ENCODE measurements at regions not wholly inside any gene's neighbourhood (a gene's known extent, or its start where the extent isn't known, plus 50 kb on each side); places are given as distances from the start of the nearest gene placed in this dataset.

DNA sequence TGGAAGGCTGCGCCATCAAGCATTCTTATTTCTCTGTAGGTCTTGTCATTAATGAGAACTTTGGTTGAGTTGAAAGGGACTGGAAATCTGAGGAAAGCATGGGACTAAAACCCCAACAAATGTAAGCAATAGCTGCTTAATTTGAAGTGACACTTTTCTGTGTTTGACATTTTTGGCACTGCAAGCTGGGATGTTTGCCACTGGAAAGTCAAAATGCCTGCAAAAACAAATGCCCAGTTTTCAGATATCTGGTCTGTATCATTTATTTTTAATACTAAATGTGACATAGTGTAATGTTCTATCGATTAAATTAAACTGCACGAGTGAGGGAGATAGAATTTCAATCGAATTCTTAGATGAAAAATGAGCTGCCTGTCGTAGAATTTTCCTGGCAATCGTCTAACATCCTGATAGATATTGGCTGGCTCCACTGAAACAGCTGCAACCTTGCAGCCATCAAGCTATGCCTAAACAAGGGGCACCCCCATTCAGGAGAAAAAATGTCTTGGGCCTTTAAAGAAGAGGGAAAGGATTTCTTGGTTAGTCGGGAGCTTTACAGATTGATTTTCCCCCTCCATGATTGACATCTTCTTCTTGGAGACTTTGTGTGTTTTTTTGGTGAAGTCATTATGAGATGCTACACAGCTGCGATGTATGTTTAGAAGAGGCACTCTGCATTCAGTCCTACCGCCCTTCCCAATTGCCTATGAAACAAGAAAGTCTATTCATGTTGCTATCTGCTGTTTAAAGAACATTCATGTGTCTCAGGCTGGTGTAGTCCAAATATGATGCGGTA, 316.7 kb upstream of the TBL1XR1 start:
- no peak for DNase-seq (ENCODE audit: low spot score)

DNA sequence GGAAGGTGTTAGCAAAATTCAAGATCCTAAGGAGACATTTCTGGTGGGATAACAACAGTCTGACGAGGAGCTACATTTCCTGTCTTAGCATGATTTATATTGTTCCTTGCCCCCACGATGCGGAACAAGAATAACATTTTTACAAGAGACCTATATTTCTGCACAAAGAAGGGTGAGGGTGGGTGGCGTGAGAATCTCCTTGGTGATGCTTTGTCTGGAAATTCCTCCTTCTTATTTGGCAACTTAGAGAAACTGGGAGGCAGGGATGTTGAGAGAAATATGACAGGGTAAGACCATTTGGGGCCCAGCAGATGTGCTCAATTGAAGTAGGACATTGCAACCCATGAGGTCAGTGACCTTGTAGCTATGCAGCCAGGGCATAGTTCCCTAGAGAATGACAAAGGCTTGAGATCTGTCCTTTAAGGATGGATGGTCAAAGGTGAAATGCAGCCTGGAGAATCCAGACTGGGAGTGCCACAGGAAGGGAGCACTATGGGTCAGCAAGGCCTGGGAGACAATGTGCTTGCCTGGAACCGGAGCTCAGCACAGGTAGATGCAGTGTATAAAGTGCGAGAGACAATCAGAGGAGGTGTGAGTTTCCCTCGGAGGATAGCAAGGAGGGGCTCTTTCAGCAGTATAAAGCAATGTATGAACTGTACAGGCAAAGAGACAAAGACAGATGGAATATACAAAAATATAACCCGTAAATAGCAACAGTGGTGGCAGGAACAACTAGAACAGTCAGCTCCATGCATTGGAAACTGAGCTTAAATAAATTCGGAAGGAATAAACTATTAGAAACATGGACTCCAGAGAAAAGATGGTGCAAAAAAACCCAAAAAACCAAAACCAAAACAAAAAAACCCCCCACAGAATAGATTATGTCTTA, 317.6 kb upstream of the TBL1XR1 start:
- DNase-seq (ENCODE audit: low spot score) = no peak

GRCh38 chr3:177515786-177516157, 318.5 kb upstream of the TBL1XR1 start:
- DNase-seq (ENCODE audit: low spot score) = no peak

DNA sequence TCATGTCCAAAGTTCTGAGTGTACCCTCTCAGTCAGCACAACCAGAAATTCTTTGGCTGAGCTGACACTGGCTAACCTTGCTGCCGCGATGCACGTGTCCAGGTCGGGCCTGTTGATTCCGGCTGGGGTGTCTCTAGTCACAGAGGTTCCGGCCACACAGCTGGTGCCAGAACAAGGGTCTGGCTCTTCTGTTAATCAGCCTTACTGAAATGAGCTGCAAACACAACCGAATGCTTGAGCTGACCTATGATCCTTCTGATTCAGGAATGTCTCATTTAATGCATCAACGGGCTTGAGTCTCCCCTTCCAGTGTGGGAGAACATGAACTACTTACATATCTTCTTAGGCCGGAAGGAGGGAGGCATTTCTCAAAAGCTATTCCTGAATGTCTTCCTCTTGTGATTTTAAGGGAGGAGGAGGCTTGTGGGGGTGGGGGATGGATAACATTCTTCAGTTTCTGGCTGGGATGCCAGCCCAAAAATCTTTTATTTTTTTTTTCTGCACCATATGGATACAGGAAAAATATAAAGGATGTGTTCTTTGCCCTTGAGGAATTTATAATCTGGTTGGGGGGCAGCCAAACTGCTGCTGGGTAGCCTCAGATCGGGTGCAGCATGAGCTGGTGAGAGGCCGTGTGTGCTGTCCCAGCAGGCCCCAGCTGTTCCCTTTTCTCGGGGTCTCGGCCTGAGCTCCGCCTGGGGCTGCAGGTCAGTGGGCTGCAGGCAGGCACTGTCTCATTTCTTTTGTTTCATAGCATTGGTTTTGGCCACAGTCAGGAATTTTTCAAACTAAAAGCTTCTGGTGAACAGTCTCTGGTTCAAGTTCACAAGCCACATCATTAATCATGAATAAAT, 319.1 kb upstream of the TBL1XR1 start:
- no peak for DNase-seq (ENCODE audit: low spot score)

- DNase-seq (ENCODE audit: low spot score) = no peak
Measured at GRCh38 chr3:177517906-177518305, 320.6 kb upstream of the TBL1XR1 start.

DNA sequence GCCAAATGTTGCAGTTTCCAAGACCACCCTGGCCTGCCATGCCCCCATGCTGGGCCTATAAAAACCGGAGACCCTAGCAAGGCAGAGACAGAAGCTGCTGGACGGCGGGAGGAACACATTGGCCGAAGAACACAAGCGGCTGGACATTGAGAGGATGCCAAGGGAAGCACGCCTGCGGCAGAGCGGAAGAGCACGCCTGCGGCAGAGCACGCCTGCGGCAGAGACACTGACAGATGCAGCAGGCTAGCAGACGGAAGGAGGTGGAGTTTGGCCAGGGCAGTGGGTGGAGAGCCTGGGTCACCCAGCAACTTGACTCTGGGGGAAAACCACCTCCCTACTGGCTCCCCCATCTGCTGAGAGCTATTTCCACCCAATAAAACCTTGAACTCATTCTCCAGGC, 322.3 kb upstream of the TBL1XR1 start:
- no peak for DNase-seq (ENCODE audit: low spot score)

DNA sequence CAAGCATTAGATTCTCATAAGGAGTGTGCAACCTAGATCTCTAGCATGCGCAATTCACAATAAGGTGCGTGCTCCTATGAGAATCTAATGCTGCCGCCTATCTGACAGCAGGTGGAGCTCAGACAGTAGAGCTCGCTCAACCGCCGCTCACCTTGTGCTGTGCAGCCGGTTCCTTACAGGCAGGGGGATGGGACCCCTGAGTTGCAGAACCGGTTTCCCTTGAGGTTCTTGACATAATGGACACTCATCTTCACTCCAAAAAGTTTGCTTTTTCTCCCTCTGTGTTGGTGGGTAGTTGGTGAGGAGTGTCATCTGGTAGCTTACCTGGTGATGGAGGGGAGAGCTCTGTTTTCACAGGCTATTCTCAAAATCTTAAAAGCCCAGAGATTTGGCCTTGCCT, 324.0 kb upstream of the TBL1XR1 start:
- no peak for DNase-seq (ENCODE audit: low spot score)

GRCh38 chr3:177522051-177522450, 324.8 kb upstream of the TBL1XR1 start:
- DNase-seq (ENCODE audit: low spot score) = no peak

DNA sequence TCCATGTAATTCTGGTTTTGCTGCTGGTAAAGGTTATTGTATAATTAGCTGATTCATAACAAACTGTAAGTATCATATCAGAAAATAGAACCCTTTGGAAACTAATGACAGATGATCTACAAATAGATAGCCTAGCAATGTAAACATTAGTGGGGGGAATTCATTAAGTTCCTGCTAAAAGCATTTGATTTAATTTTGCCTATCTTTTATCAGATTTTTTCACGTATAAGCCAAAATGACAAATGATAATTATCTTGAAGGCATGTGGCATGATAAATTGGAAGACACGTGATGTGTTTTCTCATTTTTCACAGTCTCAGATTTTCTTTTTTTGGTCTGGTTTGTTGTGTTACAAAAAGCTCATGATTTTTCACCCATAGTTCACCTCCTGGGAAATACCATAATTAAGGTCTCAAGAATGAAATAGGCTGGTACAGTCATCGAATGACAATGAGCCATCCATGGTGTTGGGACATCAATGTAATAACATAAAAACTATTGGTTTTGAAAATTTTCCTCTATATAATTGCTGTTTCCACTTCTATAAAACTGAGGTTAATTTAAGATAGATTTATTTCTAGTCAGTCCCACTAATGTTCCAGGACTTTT, 325.9 kb upstream of the TBL1XR1 start:
- no peak for DNase-seq (ENCODE audit: low spot score)

GRCh38 chr3:177523872-177524438, 326.7 kb upstream of the TBL1XR1 start:
- DNase-seq (ENCODE audit: low spot score) = no peak

DNA sequence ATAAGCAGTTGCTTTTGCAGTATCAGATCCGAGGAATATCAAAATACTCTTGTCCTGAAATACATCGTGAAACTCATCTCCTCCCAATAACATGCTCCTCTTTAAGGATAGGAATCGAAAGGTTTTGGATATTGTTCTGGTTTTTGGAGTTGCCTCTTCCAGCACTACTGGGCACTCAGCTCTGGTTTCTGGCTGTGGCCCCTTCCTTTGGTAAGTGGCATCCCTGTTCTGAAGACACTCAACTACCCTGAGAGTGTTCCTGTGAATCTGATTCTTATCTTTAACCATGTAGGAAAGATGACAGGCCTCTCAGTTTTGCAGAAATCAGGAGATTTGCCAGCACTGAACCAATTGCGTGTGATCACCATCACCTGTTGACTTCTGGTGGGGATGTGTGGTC, 327.5 kb upstream of the TBL1XR1 start:
- no peak for DNase-seq (ENCODE audit: low spot score)

DNA sequence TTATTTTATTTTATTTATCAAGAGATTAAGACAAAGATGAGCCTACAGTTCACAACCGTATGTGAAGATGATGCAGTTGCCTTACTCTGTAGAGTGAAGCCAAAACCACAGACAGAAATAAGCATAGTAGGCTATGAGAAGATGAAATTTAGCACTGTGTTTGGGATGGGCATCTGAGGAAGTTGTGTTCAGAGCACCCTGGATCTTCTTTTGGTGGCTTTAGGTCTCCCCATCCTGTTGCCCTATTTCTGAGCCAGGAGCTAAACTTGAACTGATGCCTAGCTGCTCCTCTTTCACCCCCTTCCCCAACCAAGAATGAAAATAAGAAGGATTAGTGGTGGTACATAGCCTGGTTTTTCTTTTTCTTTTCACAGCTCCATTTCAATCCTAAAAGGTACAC, 328.1 kb upstream of the TBL1XR1 start:
- no peak for DNase-seq (ENCODE audit: low spot score)

DNA sequence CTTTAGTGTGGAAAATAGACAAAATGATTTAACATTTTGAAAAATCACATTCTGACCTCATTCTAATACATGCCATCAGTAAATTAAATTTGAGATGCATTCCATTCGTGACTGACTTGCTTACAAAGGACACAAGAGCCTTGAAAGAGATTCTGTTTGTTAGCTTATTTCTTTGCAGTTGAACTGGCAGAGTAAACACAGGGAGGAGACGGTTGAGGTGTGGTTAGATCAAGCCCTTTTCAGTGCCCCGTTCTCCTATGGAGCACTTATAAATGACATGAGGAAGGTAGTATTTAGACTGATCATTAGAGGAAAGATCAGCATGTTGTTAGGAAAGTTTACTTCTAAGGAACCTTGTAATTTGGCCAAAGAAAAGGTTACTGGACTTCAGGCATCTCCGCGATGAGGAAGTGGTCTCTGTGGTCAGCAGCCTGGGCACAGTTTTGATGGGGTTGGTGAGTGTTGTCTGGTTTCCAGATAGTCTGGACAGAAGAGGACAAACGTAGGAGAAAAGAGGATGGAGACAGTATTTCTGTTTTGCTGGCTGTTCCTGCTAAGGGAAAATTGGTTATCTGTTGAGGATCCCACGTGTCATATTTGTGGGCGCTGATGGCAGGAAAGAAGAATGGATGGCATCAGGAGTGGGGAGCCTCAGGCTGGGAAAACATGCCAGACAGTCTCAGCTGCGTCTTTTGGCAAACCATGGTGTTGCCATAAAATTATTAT, 328.9 kb upstream of the TBL1XR1 start:
- no peak for DNase-seq (ENCODE audit: low spot score)

DNA sequence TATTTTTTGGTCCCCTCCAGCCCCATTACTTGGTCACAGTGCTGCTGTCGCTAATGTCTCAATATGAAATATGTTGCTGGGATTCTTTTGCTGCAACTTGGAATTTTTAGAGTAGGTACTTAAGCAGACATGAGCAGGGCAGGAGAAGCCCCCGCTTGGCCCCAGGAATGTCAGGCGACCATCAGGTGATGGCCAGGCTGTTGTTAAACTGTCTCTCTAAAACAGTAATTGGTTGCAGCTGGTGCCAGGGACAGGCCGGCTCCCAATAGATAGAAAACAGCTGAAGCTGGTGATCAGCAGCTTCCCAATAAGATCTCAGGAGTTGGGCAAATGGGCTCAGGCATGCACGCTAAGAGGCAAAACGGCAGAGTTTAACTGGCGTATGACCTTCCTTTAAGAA, 329.9 kb upstream of the TBL1XR1 start:
- no peak for DNase-seq (ENCODE audit: low spot score)

DNA sequence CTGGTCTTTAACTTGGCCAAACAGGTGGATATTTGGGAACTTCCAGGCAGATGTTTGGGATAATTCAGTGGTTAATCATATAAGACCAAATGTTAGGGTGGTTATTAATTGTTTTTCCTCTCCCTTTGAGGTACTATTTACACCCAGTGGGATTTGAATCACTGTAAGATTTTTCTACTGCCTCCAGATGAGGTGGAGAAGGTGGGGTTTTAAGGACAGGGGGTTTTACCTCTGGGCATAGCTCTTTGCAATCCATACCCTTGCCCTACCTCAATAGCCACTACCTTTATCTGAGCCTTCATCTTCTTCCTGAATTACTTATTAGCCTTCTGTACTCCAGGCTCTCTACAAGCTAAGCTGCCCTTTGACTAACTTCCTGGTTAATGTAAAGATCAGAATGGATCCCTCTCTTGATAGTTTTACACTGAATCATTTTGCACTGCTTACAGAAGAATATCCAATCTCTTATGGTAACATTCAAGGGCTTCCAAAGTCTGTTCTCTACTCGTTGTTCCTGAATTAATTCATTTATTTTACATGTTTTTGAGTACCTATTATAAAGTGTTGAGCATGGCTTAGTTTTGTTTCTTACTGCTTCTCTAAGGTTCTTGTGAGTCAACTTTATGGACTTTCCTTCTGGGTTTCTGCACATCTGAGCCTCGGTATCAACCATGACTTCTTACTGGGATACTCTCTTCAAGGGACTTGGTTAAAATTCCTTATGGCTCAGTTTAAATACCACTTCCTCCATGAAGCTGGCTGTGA, 331.2 kb upstream of the TBL1XR1 start:
- DNase-seq (ENCODE audit: low spot score) = no peak

DNA sequence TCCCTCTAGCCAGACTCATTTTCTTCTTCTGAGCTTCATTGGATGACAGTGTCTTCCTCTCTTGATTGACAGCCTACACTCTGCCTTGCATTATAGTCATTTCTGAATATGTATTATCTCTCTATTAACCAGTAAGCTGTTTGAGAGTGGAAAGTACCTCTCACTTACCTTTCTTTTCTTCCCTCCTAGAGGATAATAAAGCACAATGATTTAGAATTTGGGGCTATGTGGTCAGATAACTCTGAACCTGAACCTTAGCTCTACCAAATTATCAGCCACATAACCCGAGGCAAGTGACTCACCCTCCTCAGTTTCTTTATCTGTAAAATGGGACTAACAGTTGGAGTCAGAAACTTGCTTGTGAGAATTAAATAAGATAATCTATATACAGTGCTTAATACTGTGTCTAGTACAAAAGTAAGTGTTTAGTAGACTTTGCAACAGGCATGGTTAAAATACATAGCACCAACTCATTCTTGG, 331.8 kb upstream of the TBL1XR1 start:
- no peak for DNase-seq (ENCODE audit: low spot score)

DNA sequence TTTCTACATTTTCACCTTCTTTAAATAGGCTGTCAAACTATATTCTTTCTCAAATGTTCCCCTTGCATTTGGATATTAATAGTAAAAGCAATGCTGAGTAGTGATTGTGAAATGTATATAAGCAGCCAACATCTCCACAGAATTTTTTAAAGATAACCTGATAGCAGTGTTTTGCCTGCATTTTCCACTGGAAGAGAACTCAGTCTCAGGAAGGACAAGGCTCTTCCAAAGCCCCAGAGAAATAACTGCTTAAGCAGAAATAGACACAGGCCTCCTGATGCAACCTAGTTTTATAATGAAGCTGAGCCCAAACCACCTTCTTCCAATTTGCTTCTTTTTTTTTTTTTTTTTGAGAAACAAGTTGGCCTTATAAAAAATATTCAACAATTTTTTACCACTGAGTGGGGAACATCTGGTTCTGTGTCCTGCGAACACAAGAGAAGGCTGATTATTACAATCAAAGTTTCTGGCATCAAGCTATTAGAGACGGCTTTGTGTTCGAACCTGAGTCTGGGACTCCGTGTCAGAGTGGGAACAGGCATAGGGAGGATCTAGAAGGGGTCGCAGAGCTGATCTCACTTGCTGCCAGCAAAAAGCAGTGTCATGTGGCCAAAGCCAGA, 332.5 kb upstream of the TBL1XR1 start:
- no peak for DNase-seq (ENCODE audit: low spot score)

GRCh38 chr3:177530908-177531307, 333.6 kb upstream of the TBL1XR1 start:
- no peak for DNase-seq (ENCODE audit: low spot score)

DNA sequence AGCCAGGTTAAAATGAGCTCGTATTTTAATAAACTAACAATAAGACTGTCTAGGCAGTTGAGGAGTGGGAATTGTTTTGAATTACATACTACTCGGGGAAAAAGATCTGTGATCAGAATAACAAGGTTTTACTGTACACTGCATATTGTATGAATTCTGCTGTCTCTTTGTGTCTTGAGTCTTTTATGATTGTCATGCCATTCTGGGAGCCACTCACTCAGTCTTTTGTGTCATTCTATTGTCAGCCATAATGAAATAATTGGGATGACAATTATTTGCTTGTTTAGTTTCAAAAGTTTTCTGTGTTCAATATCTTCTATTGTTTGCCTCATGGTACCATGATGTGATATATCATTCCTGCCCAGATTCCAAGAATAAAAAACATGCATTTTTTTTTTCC, 339.6 kb upstream of the TBL1XR1 start:
- no peak for DNase-seq (ENCODE audit: low spot score)

DNA sequence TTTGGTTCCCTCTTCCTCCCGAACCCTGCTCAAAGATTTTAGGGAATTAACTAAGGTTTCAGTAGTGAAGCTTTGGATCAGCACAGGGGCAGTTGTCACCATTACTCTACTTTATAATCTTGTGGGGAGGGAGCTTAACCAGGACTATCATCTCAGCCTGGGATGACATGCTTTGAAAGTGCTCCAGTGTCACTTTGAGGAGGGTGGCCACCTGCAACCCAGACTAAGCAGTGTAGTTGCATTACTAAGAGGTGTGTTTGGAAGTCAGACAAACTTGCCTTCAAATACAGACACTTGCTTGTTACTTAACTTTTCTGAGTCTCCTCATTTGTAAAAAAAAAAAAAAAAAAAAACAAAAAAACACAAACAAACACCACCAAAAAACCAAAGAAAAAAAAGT, 340.3 kb upstream of the TBL1XR1 start:
- DNase-seq (ENCODE audit: low spot score) = no peak

Data from CD4-positive, alpha-beta T cell treated with Interleukin-2 at 100 ng/mL for 4 hours (primary cell).